Activated effector memory CD4-positive, alpha-beta T cell treated with anti-CD3 and anti-CD28 coated beads, Interleukin-2, amount 50 U/mL, for 16 hours (primary cell): ENCODE measurements at regions not wholly inside any gene's neighbourhood (a gene's known extent, or its start where the extent isn't known, plus 50 kb on each side); places are given as distances from the start of the nearest gene placed in this dataset.

Experiments
- DNase-seq: peaks from one replicate; pipeline ENCODE4 v3.0.0-alpha.2; 2020

- no peak for DNase-seq
Observed at GRCh38 chr2:221144909-221145308, 427.2 kb downstream of the EPHA4 start.

DNA sequence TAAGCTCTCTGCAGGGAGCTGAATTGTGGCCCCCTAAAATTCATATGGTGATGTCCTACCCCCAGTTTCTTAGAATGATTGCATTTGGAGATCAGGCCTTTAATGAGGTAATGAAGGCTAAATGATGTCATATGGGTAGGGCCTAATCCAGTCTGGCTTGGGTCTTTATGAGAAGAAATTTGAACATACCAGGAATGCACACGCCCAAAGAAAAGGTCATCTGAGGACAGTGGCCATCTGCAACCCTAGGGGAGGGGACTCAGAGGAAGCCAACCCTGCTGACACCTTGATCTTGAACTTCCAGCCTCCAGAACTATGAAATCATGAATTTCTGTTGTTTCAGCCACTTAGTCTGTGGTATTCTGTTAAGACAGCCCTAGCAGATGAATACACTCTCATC is 426.7 kb downstream of the EPHA4 start:
- DNase-seq = no peak

DNA sequence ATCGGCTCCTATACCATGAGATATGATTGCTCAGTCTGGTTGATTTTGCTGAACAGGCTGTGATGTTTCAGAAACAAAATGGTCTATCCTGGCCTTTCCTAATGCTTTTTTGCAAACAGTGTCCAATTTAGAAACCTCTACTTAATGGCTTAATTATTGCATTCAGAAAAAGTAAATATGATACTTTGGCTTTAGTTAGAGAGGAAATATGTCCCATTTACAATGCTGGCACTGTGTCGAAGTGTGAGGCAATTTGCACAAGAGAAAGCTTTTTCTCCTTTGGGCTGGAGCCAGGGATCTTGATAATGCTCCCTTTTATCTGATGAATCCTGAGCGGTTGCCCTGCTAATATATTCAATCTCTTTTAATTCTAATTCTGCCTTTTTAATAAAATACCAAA is 418.9 kb downstream of the EPHA4 start:
- DNase-seq = no peak

DNA sequence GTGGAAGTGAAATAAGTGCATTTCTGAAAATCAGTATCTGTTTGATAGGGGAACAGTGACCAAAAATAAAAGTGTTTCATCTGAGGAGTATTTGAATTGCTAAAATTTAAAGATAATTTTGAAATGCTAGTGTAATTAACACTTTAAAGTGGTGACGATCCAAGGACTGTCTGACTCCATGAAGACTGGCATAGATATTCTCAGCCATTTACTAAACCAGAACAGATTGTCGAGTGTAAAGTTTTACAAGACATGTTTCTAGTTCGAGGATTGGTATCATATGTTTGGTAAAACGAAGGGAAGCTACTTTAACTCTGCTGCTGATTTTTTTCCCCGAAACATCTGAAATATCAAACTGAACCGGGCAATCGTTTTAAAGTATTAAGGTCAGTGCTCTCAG is 417.9 kb downstream of the EPHA4 start:
- DNase-seq = no peak

GRCh38 chr2:221156062-221156734 is 415.9 kb downstream of the EPHA4 start:
- DNase-seq = no peak

GRCh38 chr2:221161186-221161585 is 410.9 kb downstream of the EPHA4 start:
- no peak for DNase-seq

GRCh38 chr2:221166292-221166691 is 405.8 kb downstream of the EPHA4 start:
- DNase-seq = no peak

- DNase-seq = no peak
Observed at GRCh38 chr2:221167561-221167960, 404.5 kb downstream of the EPHA4 start.

GRCh38 chr2:221169724-221170123 is 402.4 kb downstream of the EPHA4 start:
- no peak for DNase-seq

DNA sequence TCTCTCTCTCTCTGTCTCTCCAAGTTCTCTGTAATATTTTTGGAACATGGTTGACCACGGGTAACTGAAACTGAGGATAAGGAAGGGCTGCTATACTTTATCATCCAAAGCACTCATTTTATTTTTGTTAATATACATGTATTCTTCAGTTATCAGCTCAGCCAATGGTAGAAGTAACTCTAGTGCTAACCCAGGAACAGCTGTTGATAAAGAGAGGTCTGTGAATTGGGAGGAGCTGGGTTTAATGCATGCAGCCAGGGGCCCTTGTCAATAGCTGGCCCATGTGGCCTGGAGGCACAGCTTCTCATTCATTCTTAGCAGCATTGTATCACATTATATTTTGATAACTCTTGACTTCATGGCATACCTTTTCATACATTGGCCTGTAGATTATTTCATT is 401.6 kb downstream of the EPHA4 start:
- DNase-seq = no peak

GRCh38 chr2:221176667-221177066 is 395.4 kb downstream of the EPHA4 start:
- DNase-seq = no peak

DNA sequence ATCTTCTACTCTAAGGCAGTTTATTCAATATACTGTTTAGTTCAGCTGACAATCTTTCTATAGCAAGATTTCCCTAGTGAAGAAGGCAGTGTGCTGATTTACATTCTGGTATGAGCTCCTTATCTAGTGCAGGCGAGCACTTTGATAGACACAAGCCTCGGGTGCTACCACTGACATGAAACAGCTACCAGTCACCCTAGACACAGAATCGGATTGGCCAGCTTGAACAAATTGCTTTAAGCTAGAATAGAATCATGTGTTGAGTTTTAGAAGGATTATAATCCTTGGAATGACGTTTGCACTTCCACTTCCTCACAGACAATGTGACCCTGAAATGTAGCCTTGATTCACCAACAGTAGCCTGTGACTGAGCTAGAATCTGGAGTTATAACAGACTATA is 394.0 kb downstream of the EPHA4 start:
- no peak for DNase-seq

DNA sequence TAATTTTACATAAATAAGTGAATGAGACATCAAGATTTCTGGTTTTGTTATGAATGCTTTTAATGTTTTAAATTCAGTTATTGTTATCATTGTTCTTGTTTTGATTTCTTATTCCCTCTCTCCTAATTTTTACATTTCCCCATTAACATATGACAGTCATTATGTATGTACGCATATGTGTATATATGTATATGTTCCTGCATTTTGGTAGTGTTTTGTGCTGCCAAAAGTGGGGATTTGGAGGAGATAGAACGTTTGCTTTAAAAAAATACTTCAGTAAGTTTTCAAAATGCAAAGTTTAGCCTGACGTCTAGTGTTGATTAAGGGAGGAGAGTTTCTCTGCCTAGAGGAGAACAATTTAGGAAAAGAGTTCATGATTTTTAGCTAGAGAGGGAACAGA is 385.2 kb downstream of the EPHA4 start:
- DNase-seq = no peak

DNA sequence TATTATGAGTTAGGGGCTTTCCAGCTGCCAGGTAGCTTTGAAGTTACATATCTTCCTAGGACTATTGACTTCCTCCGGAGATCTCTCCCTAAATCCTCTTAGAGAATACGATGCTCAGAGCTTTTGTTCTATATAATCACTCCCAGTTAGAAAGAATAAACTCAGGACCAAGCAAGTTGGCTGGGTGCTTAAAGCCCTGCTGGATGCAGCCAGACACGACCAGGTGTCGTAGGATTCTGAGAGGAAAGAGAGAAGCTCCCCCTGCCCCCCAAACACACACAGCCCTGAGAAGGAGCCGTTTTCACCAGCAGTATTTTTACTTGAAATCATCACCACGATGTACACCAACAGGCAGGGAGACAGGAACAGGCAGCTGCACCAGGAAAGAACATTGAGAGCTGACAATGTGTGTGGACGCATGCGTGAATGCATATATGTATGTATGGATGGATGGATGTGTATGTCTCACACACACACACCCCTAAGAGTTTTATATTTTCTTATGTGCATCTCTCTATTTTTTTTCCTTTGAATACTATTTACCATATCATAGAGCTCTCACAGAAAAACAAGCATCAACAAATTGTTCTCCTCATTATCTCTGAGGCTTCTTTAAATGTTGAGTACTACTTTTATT is 382.6 kb downstream of the EPHA4 start:
- no peak for DNase-seq

- no peak for DNase-seq
Observed at GRCh38 chr2:221195829-221196228, 376.3 kb downstream of the EPHA4 start.

DNA sequence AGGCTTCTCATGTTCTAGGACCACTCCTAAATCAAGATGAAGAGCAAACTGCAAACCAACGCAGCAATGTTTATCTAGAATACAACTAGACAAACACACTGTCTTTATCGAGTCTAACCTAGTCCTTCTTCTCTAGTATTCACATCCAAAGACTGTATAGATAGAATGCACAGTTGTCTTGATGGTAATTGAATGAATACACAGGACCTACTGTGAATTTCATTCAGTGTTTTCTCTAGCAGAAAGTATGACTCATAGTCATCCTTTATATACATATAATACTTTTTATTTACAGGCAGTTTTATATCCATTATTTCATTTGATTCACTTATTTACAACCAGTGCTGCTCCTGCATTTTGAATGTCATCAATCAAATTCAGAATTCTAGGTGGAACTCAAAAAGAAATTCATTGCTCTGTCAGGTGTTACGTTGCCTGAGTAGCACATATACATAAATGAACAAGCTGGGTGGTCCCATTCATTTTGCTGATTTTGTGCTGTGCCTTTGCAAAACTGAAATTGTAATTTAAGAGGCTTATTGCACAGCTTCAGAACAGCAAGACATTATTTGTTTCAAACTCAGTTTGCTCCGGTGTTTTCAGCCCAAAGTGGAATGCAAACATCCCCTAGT is 374.8 kb downstream of the EPHA4 start:
- no peak for DNase-seq

DNA sequence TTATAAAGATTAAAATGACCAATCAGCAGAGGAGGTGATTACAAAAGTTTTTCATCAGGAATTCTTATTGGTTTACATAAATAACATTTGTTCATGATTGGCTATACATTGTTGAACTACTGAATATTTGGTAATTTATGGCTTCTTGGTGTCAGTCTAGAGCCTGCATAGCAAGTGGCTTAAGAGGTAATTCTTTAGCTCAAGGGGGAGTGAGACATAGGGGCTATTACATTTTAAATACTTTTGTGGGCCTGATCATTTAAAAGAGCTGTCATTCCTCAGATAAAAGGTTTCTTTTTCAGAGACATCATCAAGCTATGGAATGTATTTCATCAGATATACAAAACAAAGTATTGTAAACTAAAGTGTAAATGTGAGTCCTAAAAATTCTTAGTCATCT is 373.8 kb downstream of the EPHA4 start:
- DNase-seq = no peak

DNA sequence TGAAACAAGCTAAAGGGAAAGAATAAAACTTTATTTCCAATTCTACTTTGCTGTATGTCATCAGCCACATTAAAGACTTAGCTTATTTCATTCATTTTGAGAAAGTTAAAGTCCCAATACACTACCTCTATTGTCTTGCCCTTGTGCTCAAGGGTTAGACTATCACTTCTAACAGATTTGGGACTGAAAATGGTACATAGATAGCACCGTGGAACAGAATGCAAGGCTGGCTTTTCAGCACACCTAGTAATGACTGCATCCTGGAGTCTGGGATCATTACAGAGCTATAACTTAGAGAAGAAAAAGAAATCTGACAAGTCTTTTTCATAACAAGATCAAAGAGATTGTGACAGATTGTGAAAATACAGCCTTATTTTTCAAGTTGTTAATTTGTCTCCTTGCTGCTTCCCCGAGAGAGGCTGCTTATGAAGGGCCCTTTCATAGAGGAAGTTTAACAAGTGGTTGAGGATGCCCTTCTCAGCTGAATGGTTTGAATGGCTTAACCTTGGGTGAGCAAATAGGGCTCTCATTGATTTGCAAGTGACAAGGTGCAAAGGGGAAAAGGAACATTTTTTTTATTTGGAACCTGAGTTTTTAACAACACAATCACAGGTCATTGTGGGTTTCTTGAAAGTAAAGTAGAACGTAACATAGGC is 371.8 kb downstream of the EPHA4 start:
- no peak for DNase-seq

- no peak for DNase-seq
Observed at GRCh38 chr2:221202431-221202830, 369.7 kb downstream of the EPHA4 start.

GRCh38 chr2:221203125-221203524 is 369.0 kb downstream of the EPHA4 start:
- no peak for DNase-seq

DNA sequence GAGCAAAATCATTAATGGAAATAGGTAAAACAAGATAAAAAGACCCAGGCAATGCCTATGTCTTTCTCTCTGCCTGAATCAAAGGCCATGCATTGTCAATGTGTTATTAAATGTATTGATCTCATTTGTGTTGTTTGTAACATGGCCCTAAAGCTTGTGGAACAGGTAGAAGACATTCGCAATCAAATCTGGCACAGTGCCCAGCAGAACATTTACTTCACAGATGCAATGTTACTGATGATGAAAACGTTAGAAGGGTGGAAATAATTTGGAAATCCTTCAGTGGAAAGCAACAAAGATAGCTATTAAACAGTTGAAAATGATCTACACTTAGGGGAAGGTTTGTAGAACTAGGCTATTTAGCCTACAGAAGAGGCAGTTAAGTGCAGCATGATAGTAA is 368.2 kb downstream of the EPHA4 start:
- no peak for DNase-seq

- DNase-seq = no peak
Observed at GRCh38 chr2:221204699-221205098, 367.4 kb downstream of the EPHA4 start.

GRCh38 chr2:221205103-221205673 is 366.9 kb downstream of the EPHA4 start:
- no peak for DNase-seq

GRCh38 chr2:221210686-221211085 is 361.4 kb downstream of the EPHA4 start:
- no peak for DNase-seq
